Right lobe of liver (tissue), 4 donors: ENCODE measurements at regions not wholly inside any gene's neighbourhood (a gene's known extent, or its start where the extent isn't known, plus 50 kb on each side); places are given as distances from the start of the nearest gene placed in this dataset.

Experiments used
- POLR2A ChIP-seq: fragments of 450-650 bp; IDR thresholded peaks from one replicate; pipeline ENCODE4 v1.6.1; 2017; ENCODE audit warnings: antibody characterized with exemption, mild to moderate bottlenecking
- TF ChIP-seq, protein P1 (sequence below), 4 donors: fragments of 200-600 bp in 3 of 4; fragments of 450-650 bp in 1 of 4; IDR thresholded peaks; one replicate each; pipeline versions ENCODE4 v1.5.1 to v1.8.0; 2016 to 2022; ENCODE audit warnings: antibody characterized with exemption in 4 of 4, mild to moderate bottlenecking in 2 of 4
- donor health status: DM: no; HTN: no; CAD: no.
- donor health status: DM: no; HTN: no; CAD: no.
- donor health status: DM: no; HTN: yes; CAD: no.

- TF ChIP-seq, protein P1, sequence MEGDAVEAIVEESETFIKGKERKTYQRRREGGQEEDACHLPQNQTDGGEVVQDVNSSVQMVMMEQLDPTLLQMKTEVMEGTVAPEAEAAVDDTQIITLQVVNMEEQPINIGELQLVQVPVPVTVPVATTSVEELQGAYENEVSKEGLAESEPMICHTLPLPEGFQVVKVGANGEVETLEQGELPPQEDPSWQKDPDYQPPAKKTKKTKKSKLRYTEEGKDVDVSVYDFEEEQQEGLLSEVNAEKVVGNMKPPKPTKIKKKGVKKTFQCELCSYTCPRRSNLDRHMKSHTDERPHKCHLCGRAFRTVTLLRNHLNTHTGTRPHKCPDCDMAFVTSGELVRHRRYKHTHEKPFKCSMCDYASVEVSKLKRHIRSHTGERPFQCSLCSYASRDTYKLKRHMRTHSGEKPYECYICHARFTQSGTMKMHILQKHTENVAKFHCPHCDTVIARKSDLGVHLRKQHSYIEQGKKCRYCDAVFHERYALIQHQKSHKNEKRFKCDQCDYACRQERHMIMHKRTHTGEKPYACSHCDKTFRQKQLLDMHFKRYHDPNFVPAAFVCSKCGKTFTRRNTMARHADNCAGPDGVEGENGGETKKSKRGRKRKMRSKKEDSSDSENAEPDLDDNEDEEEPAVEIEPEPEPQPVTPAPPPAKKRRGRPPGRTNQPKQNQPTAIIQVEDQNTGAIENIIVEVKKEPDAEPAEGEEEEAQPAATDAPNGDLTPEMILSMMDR (IDR thresholded peaks at IDR 0.05) = no peak
- no peak for TF ChIP-seq POLR2A
Measured at GRCh38 chr11:116312570-116313391, 460.0 kb downstream of the BUD13 start.
